ENCODE measurements at regions not wholly inside any gene's neighbourhood (a gene's known extent, or its start where the extent isn't known, plus 50 kb on each side); places are given as distances from the start of the nearest gene placed in this dataset.
"Not testable (repeated sequence)": the region's sequence is repeated elsewhere in the genome, so short reads cannot be mapped to it uniquely, and the experiment has no call there.

GRCh38 chr5:6321078-6321477 lies 57.3 kb downstream of the MED10 start:
- DNase-seq: no peak

- no peak for DNase-seq
Measured at GRCh38 chr5:6319116-6319515, 59.2 kb downstream of the MED10 start.

- DNase-seq: no peak
Measured at GRCh38 chr5:6317116-6317798, 61.1 kb downstream of the MED10 start.

DNA sequence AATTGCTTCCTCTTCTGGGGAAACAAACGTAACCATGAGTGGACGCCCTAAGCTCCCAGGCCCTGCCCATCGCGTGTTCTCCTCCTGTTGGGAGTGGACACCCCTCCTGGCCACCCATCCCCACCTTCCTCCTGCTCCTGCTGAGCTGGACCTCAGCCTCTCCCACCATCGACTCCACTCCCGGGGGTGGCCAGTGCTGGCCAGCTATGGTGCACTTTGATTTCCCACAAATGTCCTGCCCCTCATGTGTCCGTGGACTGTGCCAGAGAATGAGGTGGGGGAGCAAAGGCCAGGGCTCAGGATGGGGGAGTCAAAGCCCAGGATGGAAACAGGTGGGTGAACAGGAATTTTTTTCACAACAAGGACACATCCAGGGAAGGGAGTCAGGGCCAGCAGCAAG lies 62.8 kb downstream of the MED10 start:
- DNase-seq: no peak

GRCh38 chr5:6311568-6312501 lies 66.5 kb downstream of the MED10 start:
- no peak for DNase-seq

GRCh38 chr5:6309949-6310348 lies 68.4 kb downstream of the MED10 start:
- no peak for DNase-seq

DNA sequence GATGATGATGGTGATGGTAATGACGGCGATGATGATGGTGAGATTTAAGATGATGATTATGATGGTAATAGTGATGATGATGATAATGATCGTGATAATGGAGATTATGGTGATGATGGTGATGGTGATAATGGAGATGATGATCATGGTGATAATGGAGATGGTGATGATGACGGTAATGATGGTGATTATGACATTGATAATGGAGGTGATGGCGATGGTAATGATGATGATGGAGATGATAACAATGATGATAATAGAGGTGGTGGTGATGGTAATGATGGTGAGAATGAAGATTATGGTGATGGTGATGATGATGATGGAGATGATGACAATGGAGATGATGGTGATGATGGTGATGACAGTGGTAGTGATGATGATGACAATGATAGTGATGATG lies 69.7 kb downstream of the MED10 start:
- no peak for DNase-seq

DNA sequence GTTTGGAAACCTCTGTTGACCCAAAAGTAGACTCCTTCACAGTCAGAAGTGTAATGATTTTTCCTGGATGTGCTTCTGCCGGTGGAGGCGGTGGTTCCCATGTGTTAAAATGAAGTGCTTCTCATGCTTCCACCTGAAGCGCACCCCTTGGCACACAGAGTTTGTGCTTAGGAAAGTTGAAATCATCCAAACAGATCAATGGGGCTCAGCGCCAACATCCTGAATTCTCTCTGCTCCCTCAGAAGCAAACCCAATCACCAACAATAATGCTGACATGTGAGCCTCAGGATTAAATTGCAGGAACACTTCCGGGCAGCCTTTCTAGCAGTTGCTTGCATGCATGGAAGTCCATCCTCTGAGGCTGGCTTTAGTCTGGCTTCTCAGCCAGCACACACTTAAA lies 71.0 kb downstream of the MED10 start:
- no peak for DNase-seq

GRCh38 chr5:6305853-6306252 lies 72.5 kb downstream of the MED10 start:
- DNase-seq: no peak

GRCh38 chr5:6302684-6303083 lies 75.7 kb downstream of the MED10 start:
- DNase-seq: no peak

GRCh38 chr5:6302075-6302474 lies 76.3 kb downstream of the MED10 start:
- DNase-seq: no peak

GRCh38 chr5:6296524-6296923 lies 81.8 kb downstream of the MED10 start:
- no peak for DNase-seq

DNA sequence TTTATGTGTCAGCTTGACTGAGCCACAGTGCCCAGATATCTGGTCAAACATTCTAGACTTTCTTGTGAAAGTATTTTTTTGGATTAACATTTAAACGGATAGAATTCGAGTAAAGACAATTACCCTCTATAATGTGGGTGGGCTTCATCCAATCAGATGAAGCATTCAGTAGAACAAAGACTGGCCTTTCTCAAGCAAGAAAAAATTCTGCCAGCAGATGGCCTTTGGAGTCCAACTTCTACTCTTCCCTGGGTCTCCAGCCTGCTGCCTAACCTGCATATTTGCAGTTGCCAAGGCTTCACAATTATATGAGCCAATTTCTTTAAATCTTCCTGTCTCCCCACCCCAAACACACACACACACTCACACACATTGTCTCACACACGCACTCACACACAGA lies 86.4 kb downstream of the MED10 start:
- no peak for DNase-seq

- no peak for DNase-seq
Measured at GRCh38 chr5:6289239-6289638, 89.1 kb downstream of the MED10 start.

GRCh38 chr5:6287176-6287575 lies 91.2 kb downstream of the MED10 start:
- DNase-seq: no peak

DNA sequence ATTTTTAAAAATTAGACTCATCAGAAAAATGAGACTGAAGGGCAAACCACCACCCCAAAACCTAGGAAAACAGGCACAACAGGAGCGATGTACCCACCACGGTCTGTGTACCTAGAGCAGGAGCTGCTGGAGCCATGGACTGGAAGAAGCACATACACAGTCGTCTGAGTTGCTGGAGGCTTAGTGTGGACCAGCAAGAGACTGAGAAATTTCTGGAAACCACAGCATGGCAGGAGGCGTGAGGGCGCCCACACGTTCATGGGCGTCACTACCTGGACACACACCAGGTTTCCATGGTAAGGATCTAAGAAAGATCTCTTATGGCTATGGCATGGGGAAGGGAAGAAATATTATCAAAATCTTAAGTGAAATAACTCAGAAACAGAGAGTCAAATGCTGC lies 91.9 kb downstream of the MED10 start:
- no peak for DNase-seq

DNA sequence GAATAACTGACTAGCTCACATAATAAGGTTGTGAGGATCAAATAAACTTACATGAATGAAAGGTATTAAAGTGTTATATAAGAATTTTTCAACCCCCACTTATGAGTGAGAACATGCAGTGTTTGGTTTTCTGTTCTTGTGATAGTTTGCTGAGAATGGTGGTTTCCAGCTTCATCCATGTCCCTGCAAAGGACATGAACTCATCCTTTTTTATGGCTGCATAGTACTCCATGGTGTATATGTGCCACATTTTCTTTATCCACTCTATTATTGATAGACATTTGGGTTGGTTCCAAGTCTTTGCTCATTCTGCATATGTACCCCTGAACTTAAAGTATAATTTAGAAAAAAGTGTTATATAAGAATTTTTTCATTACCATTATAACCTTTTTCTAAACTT lies 93.9 kb downstream of the MED10 start:
- not testable (repeated sequence) for DNase-seq

GRCh38 chr5:6282352-6282751 lies 96.0 kb downstream of the MED10 start:
- DNase-seq: no peak

- DNase-seq: no peak
Measured at GRCh38 chr5:6281818-6282217, 96.5 kb downstream of the MED10 start.

GRCh38 chr5:6280425-6281100 lies 97.8 kb downstream of the MED10 start:
- DNase-seq: no peak

GRCh38 chr5:6279607-6280006 lies 98.7 kb downstream of the MED10 start:
- no peak for DNase-seq

DNA sequence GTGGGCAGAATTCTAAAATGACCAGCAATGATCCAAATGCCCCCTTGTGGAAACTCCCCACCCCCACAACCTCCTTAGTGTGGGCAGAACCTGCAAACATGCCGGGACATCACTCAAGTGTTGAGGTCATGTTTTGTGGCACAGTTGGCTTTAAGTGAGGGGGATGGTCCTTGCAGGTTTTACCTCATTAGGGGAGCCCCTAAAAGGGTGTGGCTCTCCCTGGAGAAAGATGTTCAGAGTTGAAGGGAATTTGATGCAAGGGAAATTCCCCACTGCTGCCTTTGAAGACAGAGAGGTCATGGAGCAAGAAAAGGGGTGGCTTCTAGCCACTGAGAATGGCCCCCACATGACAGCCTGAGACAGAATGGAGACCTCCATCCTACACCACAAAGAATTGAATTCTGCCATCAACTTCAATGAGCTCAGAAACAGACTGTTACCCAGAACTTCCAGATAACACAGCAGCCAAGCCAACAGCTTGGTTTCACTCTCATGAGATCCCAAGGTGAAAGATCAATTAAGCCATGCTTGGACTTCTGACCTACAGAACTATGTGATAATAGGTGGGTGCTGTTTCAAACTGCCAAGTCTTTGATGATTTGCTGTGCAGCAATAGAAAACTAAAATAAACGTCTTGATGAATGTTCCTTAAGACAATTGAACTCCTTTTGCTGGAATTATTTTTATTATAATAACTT lies 103.4 kb downstream of the MED10 start:
- no peak for DNase-seq

- DNase-seq: no peak
Measured at GRCh38 chr5:6273749-6274148, 104.6 kb downstream of the MED10 start.
